Neural crest cell (in vitro differentiated cells): ENCODE measurements at regions not wholly inside any gene's neighbourhood (a gene's known extent, or its start where the extent isn't known, plus 50 kb on each side); places are given as distances from the start of the nearest gene placed in this dataset.

Experiments used
- DNase-seq: peaks from one replicate; pipeline ENCODE4 v3.0.0; 2021; ENCODE audit warnings: low read depth, mixed read lengths, low spot score
- H3K27ac Mint-ChIP-seq: one replicate; pipeline ENCODE4 v1.8.0; 2021; ENCODE audit warnings: mild to moderate bottlenecking, mixed read lengths; ENCODE audit not compliant: unreplicated experiment
- H3K27me3 Mint-ChIP-seq: 2 replicates; pipeline ENCODE4 v1.8.0; 2021; ENCODE audit warnings: low read depth, mild to moderate bottlenecking, mixed read lengths
- H3K36me3 Mint-ChIP-seq: 2 replicates; pipeline ENCODE4 v1.8.0; 2021; ENCODE audit warnings: low read depth, mild to moderate bottlenecking, mixed read lengths
- H3K4me1 Mint-ChIP-seq: 2 replicates; pipeline ENCODE4 v1.8.0; 2021; ENCODE audit warnings: mixed read lengths
- H3K4me3 Mint-ChIP-seq: one replicate; pipeline ENCODE4 v1.8.0; 2021; ENCODE audit warnings: mild to moderate bottlenecking, mixed read lengths
- H3K9me3 Mint-ChIP-seq: 2 replicates; pipeline ENCODE4 v1.8.0; 2021; ENCODE audit warnings: mixed read lengths
- CTCF ChIP-seq: fragments of 200-600 bp; sonication (generic); conservative IDR thresholded peaks from 2 replicates; pipeline ENCODE4 v1.5.0; 2021; ENCODE audit warnings: antibody characterized with exemption, mild to moderate bottlenecking

GRCh38 chr5:74454263-74455030 lies 186.1 kb downstream of the ENC1 start:
- peaks cover 2% of the 10 kb centered on the region for H3K9me3 Mint-ChIP-seq
- no peak overlapping the region for H3K27ac Mint-ChIP-seq
- TF ChIP-seq CTCF, result no peak
- no peak overlapping the region for H3K4me3 Mint-ChIP-seq
- DNase-seq, result no peak
- no peaks in the 10 kb centered on the region for H3K4me1 Mint-ChIP-seq
- no peaks in the 10 kb centered on the region for H3K36me3 Mint-ChIP-seq
- H3K27me3 Mint-ChIP-seq, result no peaks in the 10 kb centered on the region

GRCh38 chr5:74452856-74453255 lies 187.7 kb downstream of the ENC1 start:
- Mint-ChIP-seq H3K27ac (no peak overlapping the region), H3K36me3 (peaks cover 2% of the 10 kb centered on the region), H3K27me3 (no peaks in the 10 kb centered on the region), H3K9me3 (peaks cover 5% of the 10 kb centered on the region), H3K4me3 (no peak overlapping the region), H3K4me1 (peaks cover 6% of the 10 kb centered on the region)
- DNase-seq, result no peak
- no peak for TF ChIP-seq CTCF

GRCh38 chr5:74450095-74450494 lies 190.4 kb downstream of the ENC1 start:
- TF ChIP-seq CTCF, result no peak
- Mint-ChIP-seq H3K36me3 (peaks cover 2% of the 10 kb centered on the region), H3K27ac (no peak overlapping the region), H3K4me3 (no peak overlapping the region), H3K4me1 (peaks cover 13% of the 10 kb centered on the region), H3K9me3 (peaks cover 5% of the 10 kb centered on the region), H3K27me3 (no peaks in the 10 kb centered on the region)
- no peak for DNase-seq

GRCh38 chr5:74446725-74447241 lies 193.7 kb downstream of the ENC1 start:
- H3K4me3 Mint-ChIP-seq, result no peak overlapping the region
- peaks cover 20% of the 10 kb centered on the region for H3K4me1 Mint-ChIP-seq
- DNase-seq, result no peak
- H3K27ac Mint-ChIP-seq, result no peak overlapping the region
- no peaks in the 10 kb centered on the region for H3K27me3 Mint-ChIP-seq
- H3K9me3 Mint-ChIP-seq, result peaks cover 3% of the 10 kb centered on the region
- H3K36me3 Mint-ChIP-seq, result peaks cover 2% of the 10 kb centered on the region
- TF ChIP-seq CTCF, result no peak

GRCh38 chr5:74442466-74442865 lies 198.1 kb downstream of the ENC1 start:
- TF ChIP-seq CTCF, result no peak
- no peak for DNase-seq
- no peaks in the 10 kb centered on the region for H3K27me3 Mint-ChIP-seq
- H3K4me3 Mint-ChIP-seq, result no peak overlapping the region
- H3K4me1 Mint-ChIP-seq, result peaks cover 20% of the 10 kb centered on the region
- peaks cover 3% of the 10 kb centered on the region for H3K9me3 Mint-ChIP-seq
- no peak overlapping the region for H3K27ac Mint-ChIP-seq
- H3K36me3 Mint-ChIP-seq, result peaks cover under 1% of the 10 kb centered on the region
